Fibroblast of lung (primary cell): ENCODE measurements at regions not wholly inside any gene's neighbourhood (a gene's known extent, or its start where the extent isn't known, plus 50 kb on each side); places are given as distances from the start of the nearest gene placed in this dataset.

Experiments used
- CTCF ChIP-seq, 2 donors: IDR thresholded peaks in 1 of 2; conservative IDR thresholded peaks in 1 of 2; 1 replicate in 1 of 2; 2 replicates in 1 of 2; pipeline ENCODE4 v1.5.1; 2011 to 2012; ENCODE audit warnings: low read length in 2 of 2, control low read depth in 1 of 2, inconsistent platforms in 1 of 2, low read depth in 1 of 2, mild to moderate bottlenecking in 1 of 2
- EZH2 ChIP-seq: IDR thresholded peaks from 2 replicates; pipeline ENCODE4 v1.5.1; 2012; ENCODE audit warnings: low read length, control low read depth, mild to moderate bottlenecking; ENCODE audit errors: missing control alignments

- TF ChIP-seq CTCF (conservative IDR thresholded peaks at IDR 0.05 in 1 of 2, IDR thresholded peaks at IDR 0.05 in 1 of 2; ENCODE audit: low read depth in 1 of 2, low read length in 2 of 2) (no peak), EZH2 (no peak)
Measured at GRCh38 chr12:69171881-69172280, 67.5 kb upstream of the CPSF6 start.
